Activated CD8-positive, alpha-beta memory T cell treated with anti-CD3 and anti-CD28 coated beads for 36 hours (primary cell): ENCODE measurements at regions not wholly inside any gene's neighbourhood (a gene's known extent, or its start where the extent isn't known, plus 50 kb on each side); places are given as distances from the start of the nearest gene placed in this dataset.
"Not testable (repeated sequence)": the region's sequence is repeated elsewhere in the genome, so short reads cannot be mapped to it uniquely, and the experiment has no call there.

ENCODE experiments used
- CTCF ChIA-PET: fragments of 350-600 bp; sonication (Branson Sonifier 250); formaldehyde crosslinking; loops from one replicate; lab custom pipeline; 2021; ENCODE audit warnings: antibody characterized with exemption; lab: Charles Lee
- POLR2A ChIA-PET: fragments of 350-600 bp; sonication (Branson Sonifier 250); formaldehyde crosslinking; loops from one replicate; lab custom pipeline; 2021; ENCODE audit warnings: antibody characterized with exemption; lab: Charles Lee

DNA sequence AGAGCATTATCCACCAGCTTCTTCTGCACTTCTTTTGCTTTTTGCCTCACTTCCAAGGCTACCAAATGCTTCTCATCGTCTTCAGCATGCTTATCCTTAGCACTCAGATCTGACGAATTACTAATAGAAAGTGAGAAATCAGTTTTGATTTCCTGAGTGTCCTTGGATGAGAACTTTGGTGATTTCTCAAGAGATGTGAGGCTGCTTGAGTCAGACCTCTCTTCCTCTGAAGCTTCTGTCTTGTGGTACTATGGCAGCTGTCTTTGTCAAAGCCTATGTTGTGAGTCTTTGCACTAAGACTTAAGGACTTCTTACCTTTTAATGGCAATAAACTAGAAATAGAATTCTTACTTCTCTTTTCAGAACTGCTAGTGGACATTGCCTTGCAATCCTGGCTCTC is 169.9 kb downstream of the CPE start:
- POLR2A ChIA-PET: no interaction called here
- CTCF ChIA-PET: no interaction called here

DNA sequence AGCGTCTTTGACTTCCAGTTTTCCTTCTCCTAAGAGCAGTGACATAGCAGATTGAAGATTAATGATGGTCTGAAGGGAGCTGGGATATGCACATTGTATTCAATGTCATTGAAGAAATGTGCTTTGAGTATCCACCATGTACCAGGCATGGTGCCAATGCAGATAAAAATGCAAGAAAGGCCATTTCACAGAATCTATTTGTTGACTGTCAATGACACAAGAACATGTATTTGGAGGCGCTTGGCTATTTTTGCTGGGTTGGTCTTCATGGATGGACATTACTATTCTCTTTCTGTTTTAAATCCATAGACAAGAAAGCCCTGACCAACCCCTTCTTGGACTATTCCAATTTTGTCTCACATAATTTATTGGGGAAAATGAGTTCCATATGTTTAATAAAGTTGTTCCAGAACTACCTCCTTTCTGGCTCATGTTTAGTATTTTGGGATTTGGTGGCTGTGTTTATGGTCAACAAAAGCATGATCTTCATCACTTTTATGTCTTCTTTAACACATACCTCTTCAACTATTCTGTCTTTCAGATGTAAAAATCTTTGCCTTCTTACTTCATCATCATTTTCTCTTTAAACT is 174.5 kb downstream of the CPE start:
- ChIA-PET POLR2A (no interaction called here), CTCF (no interaction called here)

DNA sequence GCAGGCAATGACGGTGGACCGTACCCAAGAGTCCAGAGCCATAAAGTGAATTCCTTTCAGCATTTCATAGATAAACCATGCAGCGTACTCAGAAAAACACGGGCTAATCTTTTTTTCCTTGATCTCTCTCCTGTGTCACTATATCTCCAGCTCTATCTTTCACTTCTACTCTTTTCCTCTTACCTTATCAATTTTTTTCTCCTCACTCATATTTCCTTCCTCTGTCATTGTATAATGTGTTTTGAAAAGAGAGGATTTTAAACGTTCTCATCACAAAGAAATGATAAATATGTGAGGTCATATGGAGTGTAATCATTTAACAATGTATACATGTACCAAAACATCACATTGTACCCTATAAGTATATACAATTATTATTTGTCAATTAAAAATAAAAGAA is 176.5 kb downstream of the CPE start:
- ChIA-PET CTCF (no interaction called here), POLR2A (no interaction called here)

GRCh38 chr4:165556383-165556782 is 177.6 kb downstream of the CPE start:
- ChIA-PET CTCF (no interaction called here), POLR2A (no interaction called here)

- CTCF ChIA-PET: no interaction called here
- POLR2A ChIA-PET: no interaction called here
These were observed 182.1 kb downstream of the CPE start for GRCh38 chr4:165560941-165561340.

DNA sequence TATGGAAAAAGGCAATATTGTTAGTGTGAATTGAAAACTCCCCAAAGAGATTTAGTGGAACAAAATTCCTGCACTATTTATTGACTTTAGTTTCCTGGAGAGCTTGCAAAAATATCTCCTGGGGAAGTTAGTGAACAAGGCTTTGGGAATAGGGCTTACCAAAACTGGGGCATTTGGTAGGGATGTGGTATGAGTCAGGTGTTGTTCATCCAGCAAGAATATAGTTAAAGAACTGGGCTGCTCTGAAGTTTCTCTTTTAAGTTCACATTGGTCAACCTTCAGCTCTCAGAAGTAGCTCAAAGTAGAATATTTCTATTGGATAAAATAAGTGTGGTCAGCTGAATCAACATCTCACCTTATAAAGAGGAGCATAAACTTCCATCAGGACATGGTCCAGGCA is 185.0 kb downstream of the CPE start:
- ChIA-PET POLR2A (no interaction called here), CTCF (no interaction called here)

DNA sequence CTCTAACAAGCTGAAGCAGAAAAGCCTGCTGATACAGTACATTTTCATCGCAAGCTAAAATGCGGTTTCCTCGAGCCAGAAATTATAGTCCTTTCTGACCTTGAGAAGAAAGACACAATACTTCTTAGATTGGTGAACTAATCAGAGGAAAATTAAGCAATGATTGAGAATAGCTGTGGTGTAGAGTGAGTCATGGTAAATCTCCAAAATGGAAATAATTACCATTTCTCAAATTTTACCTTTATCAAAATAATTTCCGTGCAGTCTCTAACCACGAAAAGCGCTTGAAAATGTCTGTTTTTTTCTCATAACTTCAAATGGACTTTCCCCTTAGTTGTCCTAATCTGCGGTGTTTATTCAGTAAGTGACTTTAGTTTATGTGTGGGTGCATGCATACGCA is 190.2 kb downstream of the CPE start:
- ChIA-PET CTCF (no interaction called here), POLR2A (no interaction called here)

DNA sequence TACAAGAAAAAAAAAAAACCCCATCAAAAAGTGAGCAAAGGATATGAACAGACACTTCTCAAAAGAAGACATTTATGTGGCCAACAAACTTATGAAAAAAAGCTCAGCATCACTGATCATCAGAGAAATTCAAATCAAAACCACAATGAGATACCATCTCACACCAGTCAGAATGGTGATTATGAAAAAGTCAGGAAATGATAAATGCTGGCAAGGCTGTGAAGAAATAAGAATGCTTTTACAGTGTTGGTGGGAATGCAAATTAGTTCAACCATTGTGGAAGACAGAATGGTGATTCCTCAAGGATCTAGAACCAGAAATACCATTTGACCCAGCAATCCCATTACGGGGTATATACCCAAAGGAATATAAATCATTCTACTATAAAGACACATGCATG is 192.7 kb downstream of the CPE start:
- POLR2A ChIA-PET, CTCF ChIA-PET: not testable (repeated sequence)

- POLR2A ChIA-PET: no interaction called here
- CTCF ChIA-PET: no interaction called here
These were observed 201.6 kb downstream of the CPE start for GRCh38 chr4:165580351-165580905.

GRCh38 chr4:165583341-165583740 is 204.5 kb downstream of the CPE start:
- CTCF ChIA-PET: no interaction called here

DNA sequence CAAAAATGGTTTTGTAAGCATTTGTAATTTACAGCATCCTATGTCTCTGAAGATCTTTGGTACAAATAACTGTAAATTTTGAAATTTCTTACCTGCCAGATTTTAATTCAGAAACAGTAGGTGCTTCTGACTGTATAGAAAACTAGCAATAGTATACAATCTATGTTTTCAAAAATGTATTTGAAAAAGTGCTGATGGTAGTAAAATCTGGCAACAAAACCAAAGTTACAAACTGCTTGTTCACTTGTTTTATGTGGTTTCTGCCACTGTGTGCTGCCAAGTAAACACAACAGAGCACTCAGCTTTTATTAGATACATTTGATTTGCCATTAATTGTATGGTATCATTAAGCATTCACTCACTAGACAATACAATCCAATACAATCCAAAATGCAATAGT is 206.1 kb downstream of the CPE start:
- ChIA-PET POLR2A (no interaction called here), CTCF (no interaction called here)

More at GRCh38 chr4:165583341-165583740, 204.5 kb downstream of the CPE start:
- POLR2A ChIA-PET: no interaction called here

- ChIA-PET POLR2A (no interaction called here), CTCF (no interaction called here)
These were observed 209.9 kb downstream of the CPE start for GRCh38 chr4:165588534-165589315.

GRCh38 chr4:165592386-165592785 is 213.6 kb downstream of the CPE start:
- CTCF ChIA-PET: no interaction called here
- POLR2A ChIA-PET: no interaction called here

GRCh38 chr4:165597581-165598480 is 219.0 kb downstream of the CPE start:
- CTCF ChIA-PET: no interaction called here
- POLR2A ChIA-PET: no interaction called here

GRCh38 chr4:165600959-165601683 is 222.3 kb downstream of the CPE start:
- CTCF ChIA-PET: no interaction called here
- POLR2A ChIA-PET: no interaction called here

- ChIA-PET CTCF (no interaction called here), POLR2A (no interaction called here)
These were observed 223.8 kb downstream of the CPE start for GRCh38 chr4:165602621-165603020.

DNA sequence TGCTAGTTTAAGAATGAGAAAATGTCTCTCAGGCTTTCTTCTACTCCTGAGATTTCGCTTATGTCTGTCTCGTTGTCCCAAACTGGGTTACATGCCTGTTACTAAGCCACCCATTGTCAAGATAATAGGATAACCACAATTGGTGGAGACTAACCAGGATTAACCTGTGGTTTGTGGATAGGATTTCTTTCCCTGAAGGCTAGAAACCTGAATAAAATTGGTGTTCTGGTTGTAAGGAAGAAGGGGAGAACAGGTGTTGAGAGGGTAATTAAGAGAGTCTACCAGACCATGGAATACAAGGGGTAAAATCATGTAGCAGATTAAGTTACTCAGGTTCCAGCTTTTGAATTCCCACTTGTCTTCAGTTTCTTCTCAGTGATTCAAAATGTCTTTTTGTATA is 225.4 kb downstream of the CPE start:
- ChIA-PET CTCF (no interaction called here), POLR2A (no interaction called here)

DNA sequence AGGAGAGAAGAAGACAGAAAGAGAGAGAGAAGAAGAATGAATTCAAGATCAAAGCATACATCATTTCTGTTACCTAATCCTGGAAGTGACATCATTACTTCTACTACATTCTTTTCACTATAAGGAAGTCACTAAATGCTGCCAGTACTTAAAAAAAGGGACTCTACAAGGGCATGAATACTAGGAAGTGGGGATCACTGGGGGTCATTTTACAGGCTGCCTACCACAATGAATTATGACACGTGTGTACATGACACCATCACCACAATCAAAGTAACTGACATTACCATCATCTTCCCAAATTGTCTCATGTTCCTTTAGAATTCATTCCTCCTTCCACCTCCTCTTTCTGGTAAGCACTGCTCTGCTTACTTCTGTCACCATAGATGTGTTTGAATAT is 227.0 kb downstream of the CPE start:
- CTCF ChIA-PET: no interaction called here
- POLR2A ChIA-PET: no interaction called here

DNA sequence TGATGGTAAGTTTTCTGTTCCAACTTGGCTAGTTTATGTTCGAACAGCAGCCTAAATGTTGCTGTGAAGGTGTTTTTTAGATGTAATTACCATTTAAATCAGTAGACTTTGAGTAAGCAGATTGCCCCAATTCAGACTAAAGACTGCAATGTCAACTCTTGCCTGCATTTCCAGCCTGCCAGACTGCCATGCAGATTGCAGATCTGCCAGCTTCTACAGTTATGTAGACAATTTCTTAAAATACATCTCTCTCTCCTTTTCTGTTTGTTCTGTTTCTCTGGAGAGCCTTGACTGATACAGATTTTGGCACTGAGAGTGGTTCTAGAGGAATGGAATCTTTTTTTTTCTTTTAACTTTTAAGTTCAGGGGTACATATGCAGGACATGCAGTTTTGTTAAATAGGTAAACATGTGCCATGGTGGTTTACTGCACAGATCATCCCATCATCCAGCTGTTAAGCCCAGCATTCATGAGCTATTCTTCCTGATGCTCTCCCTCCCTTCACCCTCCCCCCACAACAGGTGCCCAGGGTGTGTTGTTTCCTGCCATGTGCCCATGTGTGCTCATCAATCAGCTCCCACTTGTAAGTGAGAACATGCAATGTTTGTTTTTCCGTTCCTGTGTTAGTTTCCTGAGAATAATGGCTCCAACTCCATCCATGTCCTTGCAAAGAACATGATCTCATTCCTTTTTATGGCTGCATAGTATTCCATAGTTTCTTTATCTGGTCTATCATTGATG is 227.8 kb downstream of the CPE start:
- ChIA-PET CTCF (no interaction called here), POLR2A (no interaction called here)
